K562 (cell line): ENCODE measurements at regions not wholly inside any gene's neighbourhood (a gene's known extent, or its start where the extent isn't known, plus 50 kb on each side); places are given as distances from the start of the nearest gene placed in this dataset.

Experiments used
- ATAC-seq: fragments of 200-7000 bp; cut with Tn5 transposase; 3 replicates; pipeline ENCODE4 v1.9.1; 2020; ENCODE audit warnings: moderate library complexity
- BruUV-seq: library from RNA; stranded (reverse); fragments of 400-500 nt; replicated peaks from 2 replicates; lab custom pipeline; 2021; lab: Mats Ljungman, UMichigan
- CTCF ChIA-PET: fragments of 300-600 bp; formaldehyde crosslinking; extraction: SDS; loops from one replicate; lab custom pipeline; 2021; ENCODE audit warnings: low intra/inter-chr PET ratio; lab: Yijun Ruan, JAX
- POLR2A ChIA-PET: fragments of 300-600, 350-650 bp; sonication (Branson Sonifier 250); formaldehyde crosslinking; extraction: SDS; loops from one replicate; lab custom pipeline; 2021; ENCODE audit warnings: antibody characterized with exemption, inconsistent platforms; lab: Yijun Ruan, JAX
- DNase-seq, 4 experiments: peaks; one replicate each; pipeline versions ENCODE4 v3.0.0 to v3.0.0-alpha.2; 2011 to 2018; ENCODE audit warnings: low spot score in 3 of 4, mixed read lengths in 3 of 4; ENCODE audit errors: extremely low read depth in 1 of 4
- FAIRE-seq: peaks from 2 replicates; lab custom pipeline; 2011; peaks lifted over from hg19 to GRCh38; lab: Jason Lieb, UNC
- H2AFZ ChIP-seq: 2 replicates; pipeline ENCODE4 v1.6.0; 2011; ENCODE audit warnings: low read depth, low read length, control low read depth, inconsistent platforms
- H3K27ac ChIP-seq: fragments of 200-600 bp; 3 replicates; pipeline ENCODE4 v1.8.0; 2011; ENCODE audit warnings: low read depth, mild to moderate bottlenecking, control low read depth, inconsistent platforms, low read length, moderate library complexity, mixed read lengths; ENCODE audit errors: extremely low read depth
- H3K27me3 ChIP-seq, 2 experiments: fragments of 300-600 bp in 1 of 2; 2 replicates in 1 of 2; 3 replicates in 1 of 2; pipeline versions ENCODE4 v1.6.0 to v1.8.0; 2011; ENCODE audit warnings: inconsistent platforms in 2 of 2, low read length in 2 of 2, mild to moderate bottlenecking in 1 of 2, mixed read lengths in 1 of 2, moderate library complexity in 1 of 2; ENCODE audit not compliant: control insufficient read depth in 2 of 2, insufficient read depth in 2 of 2
- H3K36me3 ChIP-seq: fragments of 300-600 bp; 3 replicates; pipeline ENCODE4 v1.8.0; 2011; ENCODE audit warnings: mild to moderate bottlenecking, low read length, inconsistent platforms; ENCODE audit not compliant: control insufficient read depth, insufficient read depth
- H3K4me1 ChIP-seq, 2 experiments: fragments of 200-600 bp in 1 of 2; replicated peaks in 1 of 2; 2 replicates in 1 of 2; 3 replicates in 1 of 2; pipeline versions ENCODE4 v1.5.1 to v1.8.0; 2011; ENCODE audit warnings: inconsistent platforms in 2 of 2, low read length in 2 of 2, mild to moderate bottlenecking in 1 of 2, mixed read lengths in 1 of 2, moderate library complexity in 1 of 2; ENCODE audit not compliant: control insufficient read depth in 2 of 2, insufficient read depth in 2 of 2
- H3K4me2 ChIP-seq: 2 replicates; pipeline ENCODE4 v1.6.1; 2011; ENCODE audit warnings: low read length, control low read depth, inconsistent platforms, mixed read lengths; ENCODE audit not compliant: insufficient read depth
- H3K4me3 ChIP-seq: fragments of 200-600 bp; sonication (generic), shearing (Covaris generic); 2 replicates; pipeline ENCODE4 v1.5.1; 2016; ENCODE audit warnings: control low read depth, inconsistent platforms
- H3K79me2 ChIP-seq: fragments of 200-600 bp; 3 replicates; pipeline ENCODE4 v1.8.0; 2011; ENCODE audit warnings: low read length, inconsistent platforms; ENCODE audit not compliant: control insufficient read depth, insufficient read depth
- H3K9ac ChIP-seq, 2 experiments: 2 replicates each; pipeline versions ENCODE4 v1.6.0 to v1.6.1; 2011; ENCODE audit warnings: low read depth in 2 of 2, low read length in 2 of 2, control low read depth in 1 of 2, inconsistent platforms in 1 of 2, mild to moderate bottlenecking in 1 of 2, mixed read lengths in 1 of 2; ENCODE audit not compliant: insufficient read depth in 1 of 2
- H3K9me1 ChIP-seq: one replicate; pipeline ENCODE4 v1.6.0; 2011; ENCODE audit warnings: inconsistent platforms, mild to moderate bottlenecking, low read length, moderate library complexity; ENCODE audit not compliant: control insufficient read depth, insufficient read depth
- H3K9me3 ChIP-seq: replicated peaks from 2 replicates; pipeline ENCODE4 v1.5.1; 2011; ENCODE audit warnings: low read depth, low read length, inconsistent platforms; ENCODE audit not compliant: control insufficient read depth, insufficient read depth
- H4K20me1 ChIP-seq: replicated peaks from 2 replicates; pipeline ENCODE4 v1.6.1; 2011; ENCODE audit warnings: low read length, inconsistent platforms, mixed read lengths; ENCODE audit not compliant: control insufficient read depth, insufficient read depth
- DPF2 ChIP-seq: fragments of 450-650 bp; IDR thresholded peaks from 2 replicates; pipeline ENCODE4 v1.6.1; 2016
- NFYB ChIP-seq: IDR thresholded peaks from 2 replicates; pipeline ENCODE4 v1.6.1; 2011; ENCODE audit warnings: mild to moderate bottlenecking, moderate library complexity; ENCODE audit not compliant: insufficient read length; ENCODE audit errors: extremely low read depth
- ZC3H8 ChIP-seq: fragments of 450-650 bp; IDR thresholded peaks from 2 replicates; pipeline ENCODE4 v1.6.1; 2017
- WGBS: fragments of 100-300 bp; shearing (Covaris generic); methylation state at CpG from one replicate; pipeline ENCODE4 v1.1.6; 2016; ENCODE audit warnings: low coverage, mixed read lengths; ENCODE audit not compliant: insufficient coverage; ENCODE audit errors: missing lambda C conversion rate; 5-methylcytosine and 5-hydroxymethylcytosine counted together
- in situ Hi-C: fragments of 300-500 bp; cut with MboI; formaldehyde crosslinking; loops from 4 replicates; pipeline ENCODE4 v1.15.0; 2018; ENCODE audit warnings: inconsistent platforms, mixed read lengths
- intact Hi-C: fragments of 100-400 bp; cut with micrococcal nuclease; formaldehyde crosslinking; loops from 2 replicates; pipeline ENCODE4 v1.14.2; 2022
- TF ChIP-seq, protein P1 (sequence below): conservative IDR thresholded peaks from 2 replicates; pipeline ENCODE4 v1.6.1; 2011; ENCODE audit warnings: low read depth, mild to moderate bottlenecking, low read length; ENCODE audit not compliant: control insufficient read depth
- TF ChIP-seq, protein P2 (sequence below): IDR thresholded peaks from 2 replicates; pipeline ENCODE4 v1.6.1; 2011; ENCODE audit warnings: borderline replicate concordance, low read depth, mild to moderate bottlenecking, moderate library complexity, low read length; ENCODE audit not compliant: insufficient read depth, poor library complexity, severe bottlenecking
- TF ChIP-seq, protein P3 (sequence below): fragments of 450-650 bp; IDR thresholded peaks from 2 replicates; pipeline ENCODE4 v1.6.1; 2016; ENCODE audit warnings: low read depth, mild to moderate bottlenecking, moderate library complexity

DNA sequence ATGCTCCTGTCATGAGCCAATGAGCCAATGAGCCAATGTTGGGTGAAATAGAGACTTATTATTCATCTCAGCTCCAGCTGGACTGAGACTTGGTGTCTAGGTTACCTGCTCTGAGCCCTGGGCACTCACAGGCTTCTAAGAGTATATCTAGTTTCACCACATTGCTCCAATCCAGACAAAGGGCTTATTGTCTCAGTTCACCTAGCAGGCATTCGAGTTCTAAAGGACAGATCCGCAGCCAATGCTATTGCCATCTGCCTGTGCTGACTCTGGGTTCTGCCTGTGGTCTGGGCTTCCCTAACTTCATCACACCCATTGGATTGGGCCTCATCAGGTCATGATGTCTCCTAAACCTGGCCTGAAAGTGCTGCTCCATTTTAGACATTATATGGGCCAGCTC, 66.1 kb upstream of the HS3ST4 start:
- TF ChIP-seq, protein P1, sequence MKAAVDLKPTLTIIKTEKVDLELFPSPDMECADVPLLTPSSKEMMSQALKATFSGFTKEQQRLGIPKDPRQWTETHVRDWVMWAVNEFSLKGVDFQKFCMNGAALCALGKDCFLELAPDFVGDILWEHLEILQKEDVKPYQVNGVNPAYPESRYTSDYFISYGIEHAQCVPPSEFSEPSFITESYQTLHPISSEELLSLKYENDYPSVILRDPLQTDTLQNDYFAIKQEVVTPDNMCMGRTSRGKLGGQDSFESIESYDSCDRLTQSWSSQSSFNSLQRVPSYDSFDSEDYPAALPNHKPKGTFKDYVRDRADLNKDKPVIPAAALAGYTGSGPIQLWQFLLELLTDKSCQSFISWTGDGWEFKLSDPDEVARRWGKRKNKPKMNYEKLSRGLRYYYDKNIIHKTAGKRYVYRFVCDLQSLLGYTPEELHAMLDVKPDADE, result no peak
- TF ChIP-seq ZC3H8, result no peak
- TF ChIP-seq NFYB, result no peak
- TF ChIP-seq, protein P2, sequence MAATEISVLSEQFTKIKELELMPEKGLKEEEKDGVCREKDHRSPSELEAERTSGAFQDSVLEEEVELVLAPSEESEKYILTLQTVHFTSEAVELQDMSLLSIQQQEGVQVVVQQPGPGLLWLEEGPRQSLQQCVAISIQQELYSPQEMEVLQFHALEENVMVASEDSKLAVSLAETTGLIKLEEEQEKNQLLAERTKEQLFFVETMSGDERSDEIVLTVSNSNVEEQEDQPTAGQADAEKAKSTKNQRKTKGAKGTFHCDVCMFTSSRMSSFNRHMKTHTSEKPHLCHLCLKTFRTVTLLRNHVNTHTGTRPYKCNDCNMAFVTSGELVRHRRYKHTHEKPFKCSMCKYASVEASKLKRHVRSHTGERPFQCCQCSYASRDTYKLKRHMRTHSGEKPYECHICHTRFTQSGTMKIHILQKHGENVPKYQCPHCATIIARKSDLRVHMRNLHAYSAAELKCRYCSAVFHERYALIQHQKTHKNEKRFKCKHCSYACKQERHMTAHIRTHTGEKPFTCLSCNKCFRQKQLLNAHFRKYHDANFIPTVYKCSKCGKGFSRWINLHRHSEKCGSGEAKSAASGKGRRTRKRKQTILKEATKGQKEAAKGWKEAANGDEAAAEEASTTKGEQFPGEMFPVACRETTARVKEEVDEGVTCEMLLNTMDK, result no peak
- no peak for TF ChIP-seq DPF2
- TF ChIP-seq, protein P3, sequence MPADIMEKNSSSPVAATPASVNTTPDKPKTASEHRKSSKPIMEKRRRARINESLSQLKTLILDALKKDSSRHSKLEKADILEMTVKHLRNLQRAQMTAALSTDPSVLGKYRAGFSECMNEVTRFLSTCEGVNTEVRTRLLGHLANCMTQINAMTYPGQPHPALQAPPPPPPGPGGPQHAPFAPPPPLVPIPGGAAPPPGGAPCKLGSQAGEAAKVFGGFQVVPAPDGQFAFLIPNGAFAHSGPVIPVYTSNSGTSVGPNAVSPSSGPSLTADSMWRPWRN, result no peak
- TF ChIP-seq, all 486 proteins: peak for 0
- ChIA-PET CTCF (no interaction called here), POLR2A (no interaction called here)
- Histone ChIP-seq H3K9me1 (no peaks in the 10 kb centered on the region), H3K4me2 (no peak overlapping the region), H3K36me3 (no peaks in the 10 kb centered on the region), H2AFZ (no peak overlapping the region), H3K4me3 (no peak overlapping the region), H3K27ac (no peak overlapping the region), H4K20me1 (no peaks in the 10 kb centered on the region; the same call in 1 of the 2 replicates), H3K4me1 (no peaks in the 10 kb centered on the region), H3K79me2 (no peaks in the 10 kb centered on the region), H3K9ac (no peak overlapping the region), H3K9me3 (no peaks in the 10 kb centered on the region), H3K27me3 (no peaks in the 10 kb centered on the region; a peak in 2 of 5 replicates)
- FAIRE-seq (no peak), DNase-seq (no peak), ATAC-seq (no peak)
- BruUV-seq, result no TSS peak
- WGBS, result 0% methylated on average over 2 of the region's 2 CpGs
- in situ Hi-C loops (no loop called here), intact Hi-C loops (no loop called here)
